HL-60 (cell line): ENCODE measurements at regions not wholly inside any gene's neighbourhood (a gene's known extent, or its start where the extent isn't known, plus 50 kb on each side); places are given as distances from the start of the nearest gene placed in this dataset.

ENCODE experiments used
- GABPA ChIP-seq: IDR thresholded peaks from 2 replicates; pipeline ENCODE4 v1.6.1; 2012; ENCODE audit warnings: low read depth
- POLR2AphosphoS5 ChIP-seq: IDR thresholded peaks from 2 replicates; pipeline ENCODE4 v1.6.1; 2012; ENCODE audit warnings: low read depth
- SPI1 ChIP-seq: IDR thresholded peaks from 2 replicates; pipeline ENCODE4 v1.6.1; 2012; ENCODE audit warnings: low read depth, mild to moderate bottlenecking, borderline replicate concordance
- TF ChIP-seq, protein P1 (sequence below): IDR thresholded peaks from one replicate; pipeline ENCODE4 v1.5.1; 2011; ENCODE audit warnings: low read length, control low read depth, inconsistent platforms; ENCODE audit not compliant: insufficient read depth

DNA sequence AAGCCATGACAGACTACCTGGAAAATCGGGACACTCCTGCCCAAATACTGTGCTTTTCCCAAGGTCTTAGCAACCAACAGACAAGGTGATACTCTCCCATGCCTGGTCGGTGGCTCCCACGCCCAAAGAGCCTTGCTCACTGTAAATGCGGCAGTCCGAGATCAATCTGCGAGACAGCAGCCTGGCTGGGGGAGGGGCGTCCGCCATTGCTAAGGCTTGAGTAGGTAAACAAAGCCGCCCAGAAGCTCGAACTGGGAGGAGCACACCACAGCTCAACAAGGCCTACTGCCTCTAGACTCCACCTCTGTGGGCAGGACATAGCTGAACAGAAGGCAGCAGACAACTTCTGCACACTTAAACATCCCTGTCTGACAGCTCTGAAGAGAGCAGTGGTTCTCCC, 272.1 kb upstream of the CCNG1 start:
- TF ChIP-seq, protein P1, sequence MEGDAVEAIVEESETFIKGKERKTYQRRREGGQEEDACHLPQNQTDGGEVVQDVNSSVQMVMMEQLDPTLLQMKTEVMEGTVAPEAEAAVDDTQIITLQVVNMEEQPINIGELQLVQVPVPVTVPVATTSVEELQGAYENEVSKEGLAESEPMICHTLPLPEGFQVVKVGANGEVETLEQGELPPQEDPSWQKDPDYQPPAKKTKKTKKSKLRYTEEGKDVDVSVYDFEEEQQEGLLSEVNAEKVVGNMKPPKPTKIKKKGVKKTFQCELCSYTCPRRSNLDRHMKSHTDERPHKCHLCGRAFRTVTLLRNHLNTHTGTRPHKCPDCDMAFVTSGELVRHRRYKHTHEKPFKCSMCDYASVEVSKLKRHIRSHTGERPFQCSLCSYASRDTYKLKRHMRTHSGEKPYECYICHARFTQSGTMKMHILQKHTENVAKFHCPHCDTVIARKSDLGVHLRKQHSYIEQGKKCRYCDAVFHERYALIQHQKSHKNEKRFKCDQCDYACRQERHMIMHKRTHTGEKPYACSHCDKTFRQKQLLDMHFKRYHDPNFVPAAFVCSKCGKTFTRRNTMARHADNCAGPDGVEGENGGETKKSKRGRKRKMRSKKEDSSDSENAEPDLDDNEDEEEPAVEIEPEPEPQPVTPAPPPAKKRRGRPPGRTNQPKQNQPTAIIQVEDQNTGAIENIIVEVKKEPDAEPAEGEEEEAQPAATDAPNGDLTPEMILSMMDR: no peak
- TF ChIP-seq POLR2AphosphoS5: no peak
- no peak for TF ChIP-seq SPI1
- no peak for TF ChIP-seq GABPA
